IMR-90 (cell line): ENCODE measurements at regions not wholly inside any gene's neighbourhood (a gene's known extent, or its start where the extent isn't known, plus 50 kb on each side); places are given as distances from the start of the nearest gene placed in this dataset.

Source experiments
- ATAC-seq: fragments of 200-7000 bp; cut with Tn5 transposase; 2 replicates; pipeline ENCODE4 v1.9.1; 2020; ENCODE audit warnings: low read depth, mild to moderate bottlenecking, moderate library complexity
- BruUV-seq: library from RNA; stranded (reverse); fragments of 400-500 nt; replicated peaks from 2 replicates; lab custom pipeline; 2021; lab: Mats Ljungman, UMichigan
- CTCF ChIA-PET: fragments of 300-600 bp; formaldehyde crosslinking; extraction: SDS; loops from one replicate; lab custom pipeline; 2021; ENCODE audit warnings: antibody characterized with exemption; lab: Yijun Ruan, JAX
- POLR2A ChIA-PET: fragments of 300-600 bp; sonication (Branson Sonifier 250); formaldehyde crosslinking; loops from one replicate; lab custom pipeline; 2022; ENCODE audit warnings: antibody characterized with exemption; ENCODE audit not compliant: unreplicated experiment; lab: Charles Lee
- DNase-seq: peaks from one replicate; pipeline ENCODE4 v3.0.0; 2013
- H2AFZ ChIP-seq: replicated peaks from 2 replicates; pipeline ENCODE3; 2013; ENCODE audit warnings: low read length, mild to moderate bottlenecking; ENCODE audit not compliant: poor library complexity
- H2AK5ac ChIP-seq: 2 replicates; pipeline ENCODE4 v1.6.1; 2013; ENCODE audit warnings: low read depth, low read length, inconsistent platforms
- H2AK9ac ChIP-seq: replicated peaks from 2 replicates; pipeline ENCODE3; 2013; ENCODE audit warnings: mild to moderate bottlenecking, low read depth, low read length, moderate library complexity; ENCODE audit not compliant: poor library complexity
- H2BK120ac ChIP-seq: 2 replicates; pipeline ENCODE4 v1.6.1; 2013; ENCODE audit warnings: low read depth, low read length, inconsistent platforms
- H2BK15ac ChIP-seq: 3 replicates; pipeline ENCODE4 v1.6.1; 2013; ENCODE audit warnings: low read depth, low read length, inconsistent platforms
- H2BK20ac ChIP-seq: 2 replicates; pipeline ENCODE4 v1.6.1; 2013; ENCODE audit warnings: low read depth, mild to moderate bottlenecking, inconsistent platforms, low read length, moderate library complexity
- H2BK5ac ChIP-seq: 2 replicates; pipeline ENCODE4 v1.6.1; 2013; ENCODE audit warnings: mild to moderate bottlenecking, low read depth, low read length, inconsistent platforms; ENCODE audit not compliant: poor library complexity, severe bottlenecking
- H3K14ac ChIP-seq: replicated peaks from 2 replicates; pipeline ENCODE4 v1.6.1; 2013; ENCODE audit warnings: low read depth, low read length, inconsistent platforms
- H3K18ac ChIP-seq: 2 replicates; pipeline ENCODE4 v1.6.1; 2013; ENCODE audit warnings: low read depth, low read length, control low read depth
- H3K23ac ChIP-seq: 2 replicates; pipeline ENCODE4 v1.6.1; 2013; ENCODE audit warnings: low read depth, low read length, inconsistent platforms
- H3K27ac ChIP-seq: 2 replicates; pipeline ENCODE4 v1.5.1; 2013; ENCODE audit warnings: mild to moderate bottlenecking, control low read depth, low read length; ENCODE audit not compliant: insufficient read depth
- H3K27me3 ChIP-seq: 2 replicates; pipeline ENCODE4 v1.6.1; 2013; ENCODE audit warnings: low read length; ENCODE audit not compliant: control insufficient read depth, insufficient read depth
- H3K36me3 ChIP-seq: 2 replicates; pipeline ENCODE4 v1.6.1; 2013; ENCODE audit warnings: low read length, mixed read lengths; ENCODE audit not compliant: control insufficient read depth, insufficient read depth
- H3K4ac ChIP-seq: 2 replicates; pipeline ENCODE4 v1.6.1; 2013; ENCODE audit warnings: low read depth, low read length, inconsistent platforms
- H3K4me1 ChIP-seq: 2 replicates; pipeline ENCODE4 v1.6.1; 2013; ENCODE audit warnings: low read length, mixed read lengths; ENCODE audit not compliant: control insufficient read depth, insufficient read depth
- H3K4me2 ChIP-seq: 2 replicates; pipeline ENCODE4 v1.6.1; 2013; ENCODE audit warnings: low read depth, mild to moderate bottlenecking, control low read depth, low read length, moderate library complexity
- H3K4me3 ChIP-seq: 2 replicates; pipeline ENCODE4 v1.5.1; 2013; ENCODE audit warnings: low read depth, mild to moderate bottlenecking, control low read depth, low read length, moderate library complexity; ENCODE audit not compliant: insufficient read depth
- H3K56ac ChIP-seq: 2 replicates; pipeline ENCODE4 v1.6.1; 2013; ENCODE audit warnings: low read length, inconsistent platforms; ENCODE audit not compliant: insufficient read depth; ENCODE audit errors: extremely low read depth
- H3K79me1 ChIP-seq, 2 experiments: 2 replicates each; pipeline ENCODE4 v1.6.1; 2013; ENCODE audit warnings: low read length in 2 of 2, inconsistent platforms in 1 of 2, low read depth in 1 of 2
- H3K9ac ChIP-seq: 2 replicates; pipeline ENCODE4 v1.6.1; 2013; ENCODE audit warnings: low read depth, low read length, control low read depth
- H3K9me1 ChIP-seq: 2 replicates; pipeline ENCODE4 v1.6.1; 2013; ENCODE audit warnings: low read length, inconsistent platforms; ENCODE audit not compliant: insufficient read depth
- H3K9me3 ChIP-seq: 2 replicates; pipeline ENCODE4 v1.6.1; 2013; ENCODE audit warnings: low read length; ENCODE audit not compliant: control insufficient read depth, insufficient read depth
- H4K20me1 ChIP-seq: 2 replicates; pipeline ENCODE4 v1.6.1; 2013; ENCODE audit warnings: low read length, inconsistent platforms; ENCODE audit not compliant: insufficient read depth
- H4K5ac ChIP-seq: 2 replicates; pipeline ENCODE4 v1.6.1; 2013; ENCODE audit warnings: mild to moderate bottlenecking, low read depth, low read length, control low read depth
- H4K8ac ChIP-seq, 2 experiments: 2 replicates each; pipeline ENCODE4 v1.6.1; 2013; ENCODE audit warnings: low read depth in 2 of 2, low read length in 2 of 2, control low read depth in 1 of 2, inconsistent platforms in 1 of 2
- H4K91ac ChIP-seq: 2 replicates; pipeline ENCODE4 v1.6.1; 2013; ENCODE audit warnings: low read depth, low read length, inconsistent platforms; ENCODE audit not compliant: insufficient read depth
- FOS ChIP-seq: fragments of 150-350 bp; IDR thresholded peaks from 2 replicates; pipeline ENCODE4 v1.6.1; 2016; ENCODE audit warnings: low read depth, low read length
- MAFK ChIP-seq: IDR thresholded peaks from 2 replicates; pipeline ENCODE4 v1.6.1; 2012; ENCODE audit warnings: low read depth, low read length, improper control_type of control experiment
- MXI1 ChIP-seq: IDR thresholded peaks from 2 replicates; pipeline ENCODE4 v1.6.1; 2012; ENCODE audit warnings: low read depth, mild to moderate bottlenecking, low read length, moderate library complexity, borderline replicate concordance
- POLR2A ChIP-seq: IDR thresholded peaks from 2 replicates; pipeline ENCODE4 v1.6.1; 2012; ENCODE audit warnings: mild to moderate bottlenecking, low read depth, low read length
- RAD21 ChIP-seq: IDR thresholded peaks from 2 replicates; pipeline ENCODE4 v1.6.1; 2012; ENCODE audit warnings: low read length, improper control_type of control experiment
- RFX5 ChIP-seq: IDR thresholded peaks from 2 replicates; pipeline ENCODE4 v1.8.0; 2012; ENCODE audit warnings: low read depth, mild to moderate bottlenecking, low read length, moderate library complexity
- SMC3 ChIP-seq: fragments of 150-350 bp; IDR thresholded peaks from 2 replicates; pipeline ENCODE4 v1.6.1; 2016; ENCODE audit warnings: low read depth, mild to moderate bottlenecking, antibody characterized with exemption, low read length, moderate library complexity
- WGBS, 2 experiments: methylation state at CpG; one replicate each; pipeline versions ENCODE4 v1.1.5 to v1.1.7; 2013; ENCODE audit warnings: missing lambda C conversion rate in 2 of 2; ENCODE audit not compliant: insufficient read length in 1 of 2; ENCODE audit errors: extremely low coverage in 2 of 2; 5-methylcytosine and 5-hydroxymethylcytosine counted together
- dilution Hi-C: fragments of 300-500 bp; cut with HindIII; formaldehyde crosslinking; loops from one replicate; pipeline ENCODE4 v1.14.3; 2018; ENCODE audit warnings: low sequenced_read_pairs; ENCODE audit not compliant: unreplicated experiment
- in situ Hi-C: fragments of 300-500 bp; cut with MboI; formaldehyde crosslinking; loops from 3 replicates; pipeline ENCODE4 v1.14.3; 2019; ENCODE audit warnings: low sequenced_read_pairs, inconsistent platforms, mixed read lengths
- intact Hi-C: fragments of 100-400 bp; cut with micrococcal nuclease; formaldehyde crosslinking; loops from 2 replicates; pipeline ENCODE4 v1.10.0; 2022
- TF ChIP-seq, protein P1 (sequence below): fragments of 150-350 bp; IDR thresholded peaks from 2 replicates; pipeline ENCODE4 v1.6.1; 2016; ENCODE audit warnings: low read depth, mild to moderate bottlenecking, low read length, moderate library complexity, borderline replicate concordance

DNA sequence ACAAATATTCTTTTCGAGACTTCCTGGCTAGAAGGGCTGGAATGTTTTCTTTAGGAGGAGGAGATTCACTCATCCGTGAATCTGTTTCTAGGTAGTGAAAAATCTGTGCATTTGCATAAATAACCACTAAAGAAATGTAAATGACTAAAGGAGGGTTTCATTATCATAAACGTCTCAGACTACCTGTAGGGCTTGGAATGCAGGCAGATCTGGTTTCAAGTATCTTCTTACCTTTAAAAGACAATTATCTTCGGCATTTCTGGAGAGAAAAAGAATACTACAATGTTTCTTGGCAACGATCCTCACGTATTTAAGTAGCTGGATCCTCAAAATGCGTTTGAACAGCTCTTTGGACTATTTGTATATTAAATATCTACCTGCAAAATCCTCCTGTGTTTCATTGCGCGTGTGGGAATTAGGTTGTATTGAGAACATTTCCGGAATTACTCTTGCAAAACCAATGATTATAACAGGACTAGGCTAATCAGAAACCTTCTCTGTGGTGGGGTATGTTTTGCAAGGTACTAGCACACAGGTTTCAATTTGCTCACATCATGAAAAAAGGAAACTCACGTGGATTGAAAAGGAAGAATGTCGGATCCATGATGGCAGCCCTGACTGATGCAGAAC is 291.1 kb upstream of the ARGLU1 start:
- POLR2A ChIA-PET, result no interaction called here
- ATAC-seq, result no peak

More for the DNA sequence above, 291.1 kb upstream of the ARGLU1 start:
- Histone ChIP-seq H3K36me3 (no peaks in the 10 kb centered on the region), H3K4ac (no peak overlapping the region), H3K79me1 (no peaks in the 10 kb centered on the region), H3K9me3 (no peaks in the 10 kb centered on the region), H2BK120ac (no peak overlapping the region), H2BK15ac (no peak overlapping the region), H3K9ac (no peak overlapping the region), H3K9me1 (no peaks in the 10 kb centered on the region), H4K20me1 (no peaks in the 10 kb centered on the region), H3K18ac (no peak overlapping the region), H2BK20ac (no peak overlapping the region), H4K91ac (no peak overlapping the region), H4K8ac (no peak overlapping the region), H3K56ac (no peak overlapping the region), H3K4me3 (no peak overlapping the region), H3K4me1 (no peaks in the 10 kb centered on the region), H3K27ac (no peak overlapping the region), H3K23ac (no peak overlapping the region), H2AFZ (no peak overlapping the region), H3K4me2 (no peak overlapping the region), H3K27me3 (no peaks in the 10 kb centered on the region; the same call in 1 of the 2 replicates), H4K5ac (no peak overlapping the region), H2AK9ac (no peak overlapping the region), H2BK5ac (no peak overlapping the region), H2AK5ac (no peak overlapping the region), H3K14ac (no peak overlapping the region)
- TF ChIP-seq POLR2A (no peak), MAFK (no peak), MXI1 (no peak), RFX5 (no peak), SMC3 (no peak), RAD21 (no peak), FOS (no peak)
- TF ChIP-seq, protein P1, sequence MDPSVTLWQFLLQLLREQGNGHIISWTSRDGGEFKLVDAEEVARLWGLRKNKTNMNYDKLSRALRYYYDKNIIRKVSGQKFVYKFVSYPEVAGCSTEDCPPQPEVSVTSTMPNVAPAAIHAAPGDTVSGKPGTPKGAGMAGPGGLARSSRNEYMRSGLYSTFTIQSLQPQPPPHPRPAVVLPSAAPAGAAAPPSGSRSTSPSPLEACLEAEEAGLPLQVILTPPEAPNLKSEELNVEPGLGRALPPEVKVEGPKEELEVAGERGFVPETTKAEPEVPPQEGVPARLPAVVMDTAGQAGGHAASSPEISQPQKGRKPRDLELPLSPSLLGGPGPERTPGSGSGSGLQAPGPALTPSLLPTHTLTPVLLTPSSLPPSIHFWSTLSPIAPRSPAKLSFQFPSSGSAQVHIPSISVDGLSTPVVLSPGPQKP, result no peak
- no CpG with 5 or more reads among the region's 12 CpGs for WGBS, 2 experiments
- in situ Hi-C loops (no loop called here), dilution Hi-C loops (no loop called here), intact Hi-C loops (no loop called here)
- CTCF ChIA-PET, result no interaction called here
- BruUV-seq, result no TSS peak
- DNase-seq, result no peak
